GM21619 (cell line): ENCODE measurements at regions not wholly inside any gene's neighbourhood (a gene's known extent, or its start where the extent isn't known, plus 50 kb on each side); places are given as distances from the start of the nearest gene placed in this dataset.

Source experiments
- ATAC-seq: cut with Tn5 transposase; IDR thresholded peaks from one replicate; pipeline ENCODE4 v1.9.1; 2021; ENCODE audit not compliant: unreplicated experiment

DNA sequence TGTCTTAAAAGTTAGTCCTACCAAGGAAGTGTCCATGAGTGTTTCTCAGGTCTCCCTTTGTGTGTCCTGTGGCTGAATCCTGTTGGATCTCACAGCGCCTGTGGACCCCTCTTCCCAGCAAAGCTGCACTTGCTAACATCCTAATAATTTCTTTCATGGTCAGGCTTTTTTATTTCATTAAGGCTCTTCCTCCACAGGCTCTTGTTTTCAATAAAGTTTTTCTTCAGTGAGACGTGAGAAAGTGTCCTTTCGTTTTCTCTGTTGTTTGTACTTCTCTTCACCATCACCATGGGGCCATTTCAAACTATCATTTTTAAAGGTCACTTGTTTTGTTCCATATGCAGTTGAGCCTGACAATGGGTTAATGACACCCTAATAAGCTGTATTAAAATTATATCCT, 231.5 kb downstream of the LMO4 start:
- no peak for ATAC-seq

DNA sequence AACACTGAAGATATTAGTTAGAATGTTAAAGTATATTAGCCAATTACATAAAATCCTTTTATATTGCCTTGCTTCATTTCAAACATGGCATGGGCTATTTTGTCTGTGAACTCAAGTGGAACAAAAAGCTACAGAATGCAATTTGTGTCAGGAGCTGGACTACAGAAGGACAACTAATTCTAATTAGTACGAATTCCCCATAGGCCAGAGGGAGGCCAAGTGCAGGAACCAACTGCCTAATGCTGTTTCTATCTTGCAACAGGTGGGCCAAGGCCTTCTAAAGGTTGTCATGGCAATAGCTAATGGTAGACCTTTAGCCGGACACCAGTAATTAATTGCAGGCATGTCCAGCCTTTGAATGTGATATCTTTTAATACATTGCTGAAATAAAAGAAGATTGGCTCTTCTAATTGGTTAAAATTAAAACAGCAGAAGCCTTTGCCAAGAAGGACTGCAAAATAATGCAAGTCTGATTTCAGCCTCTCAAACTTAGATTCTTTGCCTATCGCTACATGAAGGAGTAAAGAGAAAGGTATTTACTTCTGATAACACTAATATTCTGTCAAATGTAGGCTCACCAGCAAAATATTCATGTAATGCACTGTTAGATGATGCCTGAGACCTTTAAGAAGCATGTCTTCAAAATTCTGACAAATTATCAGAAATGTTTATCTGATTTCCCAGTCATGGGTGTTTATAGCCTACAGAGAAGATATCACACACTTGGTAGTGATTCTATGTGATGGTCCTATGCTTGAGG, 232.1 kb downstream of the LMO4 start:
- ATAC-seq, result no peak

DNA sequence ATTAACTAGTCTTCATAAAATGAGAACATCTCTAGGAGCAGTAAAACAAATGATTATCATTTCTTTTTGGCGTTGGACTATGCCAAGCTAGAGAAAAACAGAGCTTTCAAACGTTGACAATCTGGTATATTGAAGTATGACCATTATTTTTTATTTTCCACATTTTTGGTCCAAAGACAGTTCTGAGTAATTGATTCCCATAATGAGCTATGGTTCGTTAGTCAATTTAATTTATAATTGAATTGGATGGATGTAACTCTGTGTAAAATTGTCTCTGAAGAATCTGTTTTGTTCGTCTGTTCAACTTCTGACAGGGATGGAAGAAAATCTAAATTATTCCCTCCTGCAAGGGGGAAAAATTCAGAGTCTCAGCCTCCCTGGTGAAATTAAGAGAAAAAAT, 234.5 kb downstream of the LMO4 start:
- no peak for ATAC-seq

DNA sequence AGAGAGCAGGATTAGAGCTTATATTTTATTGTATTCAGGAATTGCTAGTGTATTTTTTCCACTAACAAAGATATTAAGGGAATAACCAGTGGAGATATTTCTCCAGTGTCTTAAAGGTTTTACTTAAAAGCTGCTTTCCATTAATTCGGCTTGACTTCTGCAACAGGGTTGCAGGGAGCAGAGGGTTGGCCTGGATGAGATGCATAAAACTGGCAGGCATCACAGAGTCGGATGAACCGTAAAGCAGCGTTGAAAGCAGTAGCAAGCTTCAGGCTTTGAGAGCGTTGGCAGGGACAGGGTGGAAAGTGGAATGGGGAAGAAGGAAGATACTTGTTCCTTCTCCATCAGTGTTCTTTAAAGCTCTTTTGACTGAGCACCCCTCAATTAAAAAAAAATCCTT, 237.2 kb downstream of the LMO4 start:
- no peak for ATAC-seq

DNA sequence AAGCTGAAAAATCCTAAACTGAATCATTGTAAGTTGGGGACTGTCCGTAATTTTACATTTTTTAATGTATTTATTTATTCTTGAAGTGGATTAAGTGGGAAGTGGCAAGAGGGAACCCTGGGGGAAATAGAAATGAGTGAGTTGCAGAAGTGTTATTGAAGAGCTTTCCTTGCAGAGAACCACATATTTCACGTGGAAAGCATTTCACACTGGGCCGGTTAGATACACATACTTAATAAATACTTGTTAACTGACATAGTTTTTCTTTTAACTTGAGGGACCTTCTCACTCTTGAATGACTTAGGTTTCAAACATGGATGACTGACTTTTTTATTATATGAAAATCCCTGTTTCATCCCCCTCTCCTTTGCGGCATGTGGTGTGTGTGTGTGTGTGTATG, 239.3 kb downstream of the LMO4 start:
- no peak for ATAC-seq

DNA sequence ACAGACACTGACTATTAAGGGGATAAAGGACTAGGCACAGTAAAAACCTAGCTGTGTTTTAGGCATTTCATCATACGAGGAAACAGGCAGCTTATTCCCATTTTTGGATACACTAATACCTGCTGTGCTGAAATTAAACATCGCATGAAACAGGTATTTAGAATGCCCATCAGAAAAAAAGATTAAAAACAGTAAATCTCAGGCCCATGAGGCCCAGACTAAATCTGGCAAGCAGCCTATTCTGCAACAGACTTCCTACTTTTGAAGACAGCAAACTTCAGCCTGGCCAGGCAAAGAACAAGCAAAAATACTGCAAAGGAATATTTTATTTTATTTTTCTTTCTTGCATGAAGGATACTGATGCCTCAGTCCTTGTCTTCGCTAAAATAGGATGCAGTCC, 240.2 kb downstream of the LMO4 start:
- no peak for ATAC-seq

DNA sequence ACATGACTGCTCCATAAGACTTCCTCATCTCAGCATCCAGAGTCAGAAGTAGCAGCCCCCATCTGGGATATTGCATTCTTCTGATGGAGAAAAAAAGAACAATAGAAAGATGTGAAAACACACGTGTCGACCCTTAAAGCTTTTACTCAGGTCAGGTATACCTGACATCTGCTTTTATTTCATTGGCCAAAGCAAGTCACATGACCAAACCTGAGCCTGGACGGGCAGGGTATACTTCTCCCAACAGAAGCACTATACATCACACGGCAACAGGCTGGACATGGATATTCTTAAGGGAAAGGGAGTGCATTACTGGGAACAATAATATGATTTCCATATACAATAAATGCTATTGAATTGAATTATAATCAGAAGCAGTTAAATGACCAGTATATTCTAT, 243.3 kb downstream of the LMO4 start:
- ATAC-seq, result no peak

DNA sequence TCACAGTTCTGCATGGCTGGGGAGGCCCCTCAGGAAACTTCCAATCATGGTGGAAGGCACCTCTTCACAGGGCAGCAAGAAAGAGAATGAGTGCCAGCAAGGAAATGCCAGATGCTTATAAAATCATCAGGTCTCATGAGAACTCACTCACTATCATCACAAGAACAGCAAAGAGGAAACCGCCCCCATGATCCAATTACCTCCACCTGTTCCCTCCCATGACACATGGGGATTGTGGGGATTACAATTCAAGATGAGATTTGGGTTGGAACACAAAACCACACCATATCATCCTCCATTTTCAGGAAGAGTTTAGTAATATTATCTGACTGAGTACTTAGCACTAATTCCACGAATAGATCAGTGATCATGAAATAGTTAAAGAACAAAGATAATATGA, 244.2 kb downstream of the LMO4 start:
- ATAC-seq, result no peak

DNA sequence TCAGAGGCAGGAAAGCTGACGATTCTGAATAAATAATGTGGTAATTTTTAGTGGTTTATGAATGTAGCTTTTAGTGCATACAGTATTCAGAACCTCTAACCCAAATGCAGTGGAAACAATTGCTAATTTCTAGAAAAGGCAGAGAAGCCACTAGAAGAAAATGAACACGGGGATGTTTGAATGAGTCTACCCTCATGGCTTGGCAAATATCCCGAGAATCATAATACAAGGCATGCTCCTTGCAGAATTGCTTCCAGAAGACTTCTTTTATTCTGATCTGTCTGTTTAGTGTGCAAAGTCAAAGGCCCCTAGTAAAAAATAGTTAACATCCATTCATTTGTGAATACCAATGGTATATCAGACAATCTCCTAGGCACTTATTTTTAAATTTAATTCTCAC, 246.8 kb downstream of the LMO4 start:
- ATAC-seq, result no peak

DNA sequence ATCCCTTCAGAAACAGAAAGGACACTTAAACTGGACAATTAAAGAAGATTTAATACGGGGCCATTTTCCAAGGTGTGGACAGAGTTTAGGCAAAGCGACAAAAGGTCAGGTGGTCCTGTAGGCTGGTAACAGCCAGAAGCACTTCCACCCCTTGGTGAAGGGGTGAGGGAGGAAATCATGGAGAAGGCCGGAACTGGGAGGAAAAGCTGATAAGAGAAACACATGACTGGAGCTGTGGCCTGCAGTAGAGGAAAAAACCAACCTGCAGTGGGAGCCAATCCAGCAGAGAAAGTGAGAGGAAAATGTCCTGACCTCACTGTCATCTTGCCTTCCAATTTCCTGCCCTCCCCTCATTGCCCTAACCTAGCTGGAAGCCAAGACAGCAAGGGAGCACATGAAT, 249.8 kb downstream of the LMO4 start:
- no peak for ATAC-seq

DNA sequence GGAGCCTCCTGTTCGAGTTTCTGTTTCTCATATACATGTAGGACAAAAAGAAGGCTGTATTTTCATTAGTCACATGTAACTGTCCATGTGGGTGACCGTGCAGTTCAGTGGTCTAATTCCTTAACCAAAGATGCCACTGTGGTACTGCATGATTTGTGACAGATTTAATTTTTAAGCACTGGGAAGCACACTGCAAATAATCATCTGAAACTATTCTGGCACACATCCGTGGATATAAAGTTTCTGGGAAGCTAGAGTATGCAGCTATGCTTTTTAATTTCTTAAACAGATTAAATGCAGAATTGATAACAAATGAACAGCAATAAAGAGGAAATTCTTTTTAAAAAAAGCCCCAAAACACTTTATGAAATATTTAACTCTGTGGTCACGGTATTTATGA, 254.8 kb downstream of the LMO4 start:
- no peak for ATAC-seq

DNA sequence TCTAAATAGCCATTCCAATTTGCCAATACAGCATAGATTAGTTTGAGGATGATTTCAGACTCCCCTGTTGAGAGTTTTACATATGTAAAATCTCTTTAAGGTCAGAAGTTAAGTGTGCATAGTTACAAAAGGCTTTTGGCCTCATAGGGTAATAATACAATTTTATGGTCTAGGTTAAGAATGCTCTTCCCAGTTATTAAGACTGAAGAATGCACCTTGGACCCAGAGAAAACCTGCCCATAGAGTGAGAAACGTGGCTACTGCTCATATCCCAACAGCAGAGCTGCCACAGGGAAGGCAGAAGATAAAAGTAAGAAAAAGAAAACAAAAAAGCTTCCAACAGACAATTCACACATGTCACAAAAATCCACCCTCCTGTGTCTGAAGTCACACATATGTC, 255.9 kb downstream of the LMO4 start:
- no peak for ATAC-seq

DNA sequence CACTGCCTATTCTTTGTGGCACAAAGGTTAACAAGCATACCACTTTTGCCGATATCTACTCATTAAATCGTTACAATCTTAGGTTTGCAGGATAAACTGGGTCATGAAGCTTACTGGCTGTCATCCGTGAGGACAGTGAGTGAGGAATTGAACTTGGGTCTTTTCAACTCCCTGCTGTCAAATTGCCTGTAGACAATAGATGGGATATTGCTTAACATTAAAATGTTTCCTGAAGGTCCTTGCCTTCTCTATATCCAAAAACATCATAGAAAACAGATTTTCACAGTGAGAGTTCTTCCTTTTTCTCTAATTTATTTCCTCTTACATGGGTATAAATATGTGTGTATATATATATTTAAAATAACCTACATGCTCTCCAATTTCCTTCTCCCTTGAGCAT, 257.8 kb downstream of the LMO4 start:
- ATAC-seq, result no peak

DNA sequence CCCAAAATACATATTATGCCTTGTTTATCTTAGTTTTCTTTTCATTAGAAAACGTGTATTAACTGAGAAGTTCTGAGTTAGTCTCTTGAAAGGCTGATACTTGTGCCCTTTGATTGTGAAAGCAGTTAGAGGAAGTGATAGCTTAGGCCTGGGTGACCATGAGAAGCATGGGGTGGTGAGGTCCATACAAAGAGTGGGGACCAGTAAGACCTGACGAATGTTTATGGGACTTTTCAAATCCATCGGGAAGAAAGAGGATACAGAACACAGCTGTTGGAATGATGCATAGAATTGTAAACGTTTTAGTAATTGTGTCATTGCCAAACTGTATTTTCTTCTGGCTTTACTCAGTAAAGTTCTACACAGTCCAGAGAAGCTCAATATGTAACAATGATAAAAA, 259.8 kb downstream of the LMO4 start:
- ATAC-seq, result peak; percentile 78

DNA sequence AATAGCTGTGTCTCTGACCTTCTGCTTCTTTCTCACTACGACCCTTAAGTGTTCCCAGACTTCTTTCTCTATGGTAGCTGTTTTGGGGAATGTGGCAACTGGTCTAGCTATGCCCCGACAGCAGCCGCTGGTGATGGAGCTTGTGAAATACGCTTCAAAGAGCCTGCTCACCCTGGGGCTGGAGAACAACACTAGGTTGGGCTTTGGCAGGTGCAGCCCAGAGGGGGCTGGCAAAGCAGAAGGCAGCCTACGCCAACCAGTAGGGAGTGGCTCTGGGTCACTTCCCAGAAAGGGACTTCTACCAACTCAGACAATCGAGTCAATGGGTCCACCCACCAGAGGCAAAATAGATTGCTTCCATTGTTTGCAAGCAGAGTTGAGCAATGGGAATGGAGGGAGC, 262.8 kb downstream of the LMO4 start:
- no peak for ATAC-seq

DNA sequence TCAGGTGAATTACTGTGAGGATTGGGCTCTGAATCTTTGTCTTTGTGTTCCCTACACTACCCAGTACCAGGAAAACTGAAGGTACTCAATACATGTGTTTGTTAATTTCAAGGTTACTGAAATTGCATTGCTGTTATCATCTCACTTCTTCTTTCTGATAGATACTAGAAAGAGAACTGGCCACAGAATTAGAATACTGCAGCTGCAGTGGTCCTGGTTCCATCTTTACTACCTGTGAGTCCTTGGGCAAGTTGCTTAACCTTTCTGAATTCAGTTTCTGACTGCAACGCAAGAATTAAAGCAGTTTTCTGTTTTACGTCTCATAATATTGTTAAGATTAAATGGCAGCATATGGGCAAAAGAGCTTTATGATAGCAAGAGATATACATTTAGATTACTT, 263.5 kb downstream of the LMO4 start:
- peak; percentile 89 for ATAC-seq

DNA sequence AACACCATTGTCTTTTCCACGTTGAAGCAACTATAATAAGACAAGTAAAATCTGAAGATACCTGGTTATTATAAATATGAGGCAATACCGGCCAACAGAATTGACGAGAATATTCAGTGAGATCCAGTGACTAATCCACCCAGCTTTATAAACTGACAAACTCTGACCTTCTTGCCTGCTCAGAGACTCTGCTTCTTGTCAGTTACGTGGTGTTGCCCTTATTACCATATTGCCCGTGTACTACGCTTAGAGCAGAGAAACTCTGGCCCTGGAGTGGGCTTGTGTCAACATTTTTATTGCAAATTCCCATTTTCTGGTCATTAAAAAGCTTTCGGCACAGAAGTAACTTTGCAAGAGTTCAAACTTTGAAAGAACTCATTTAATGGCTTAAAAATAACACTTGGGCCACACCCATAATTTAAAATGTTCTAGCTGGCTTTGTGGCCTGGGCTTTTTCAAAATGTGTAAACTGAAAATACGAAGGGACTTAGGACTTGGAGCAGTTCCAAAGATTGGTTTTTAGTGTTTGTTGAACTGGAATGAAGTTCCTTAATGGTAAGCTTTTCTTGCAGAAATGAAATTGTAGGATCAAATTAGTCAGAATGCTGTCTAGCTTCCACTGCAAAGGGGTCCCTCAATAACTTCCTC, 266.2 kb downstream of the LMO4 start:
- ATAC-seq, result no peak

DNA sequence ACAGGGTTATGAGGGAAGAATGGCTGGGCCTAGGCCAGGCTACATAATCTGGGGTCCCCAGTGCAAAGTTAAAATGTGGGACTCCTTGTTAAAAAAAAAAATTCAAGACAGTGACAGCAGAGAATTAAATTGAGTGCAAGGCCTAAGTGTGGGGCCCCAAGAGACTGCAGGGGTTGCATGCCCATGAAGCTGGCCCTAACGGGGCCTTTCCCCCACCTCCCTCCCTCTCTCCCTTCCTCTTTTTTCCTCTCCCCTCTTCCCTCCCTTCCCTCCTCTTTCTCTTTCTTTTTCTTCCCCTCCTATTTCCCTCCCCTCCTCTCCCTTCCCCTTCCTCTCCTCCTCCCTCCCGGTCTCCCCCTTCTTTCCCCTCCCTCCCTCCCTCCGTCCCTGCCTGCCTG, 266.7 kb downstream of the LMO4 start:
- no peak for ATAC-seq

DNA sequence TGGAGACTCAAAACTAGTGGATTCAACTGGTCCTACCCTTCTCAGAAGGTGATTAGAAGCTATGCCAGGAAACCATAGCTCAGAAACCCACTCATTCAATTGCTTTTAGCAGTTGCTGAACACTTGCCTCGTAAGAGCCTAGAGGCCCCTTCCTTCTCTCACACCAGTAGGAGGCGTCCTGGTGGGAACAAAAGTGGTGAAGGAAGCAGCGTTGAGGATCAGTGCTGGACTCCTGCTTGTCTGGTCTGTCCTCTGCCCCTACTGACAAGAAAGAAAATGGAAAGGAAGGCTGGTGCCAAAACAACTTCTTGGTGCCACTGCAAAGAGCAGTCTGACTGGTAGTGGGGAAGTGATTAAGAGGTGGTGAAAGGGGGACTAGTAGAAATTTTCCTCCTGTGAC, 269.7 kb downstream of the LMO4 start:
- ATAC-seq, result no peak

DNA sequence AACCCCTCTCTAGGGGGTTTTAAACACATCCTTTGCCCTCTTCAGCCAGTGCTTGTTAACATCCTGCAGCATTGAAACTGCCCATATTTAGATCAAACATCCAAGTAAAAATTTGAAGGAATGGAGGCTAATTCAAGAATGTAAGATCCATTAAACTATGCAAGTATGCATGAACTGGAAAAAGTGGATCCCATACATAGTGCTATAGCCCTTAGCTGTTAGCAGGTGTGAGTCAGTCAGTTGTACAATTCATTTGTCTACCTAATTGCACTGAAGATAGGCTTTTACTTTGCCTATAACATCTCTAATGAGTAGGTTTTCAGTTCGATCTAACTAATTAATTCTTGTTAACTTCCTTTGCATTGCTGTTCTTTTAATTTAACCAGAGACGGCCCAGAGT, 270.9 kb downstream of the LMO4 start:
- ATAC-seq, result no peak

DNA sequence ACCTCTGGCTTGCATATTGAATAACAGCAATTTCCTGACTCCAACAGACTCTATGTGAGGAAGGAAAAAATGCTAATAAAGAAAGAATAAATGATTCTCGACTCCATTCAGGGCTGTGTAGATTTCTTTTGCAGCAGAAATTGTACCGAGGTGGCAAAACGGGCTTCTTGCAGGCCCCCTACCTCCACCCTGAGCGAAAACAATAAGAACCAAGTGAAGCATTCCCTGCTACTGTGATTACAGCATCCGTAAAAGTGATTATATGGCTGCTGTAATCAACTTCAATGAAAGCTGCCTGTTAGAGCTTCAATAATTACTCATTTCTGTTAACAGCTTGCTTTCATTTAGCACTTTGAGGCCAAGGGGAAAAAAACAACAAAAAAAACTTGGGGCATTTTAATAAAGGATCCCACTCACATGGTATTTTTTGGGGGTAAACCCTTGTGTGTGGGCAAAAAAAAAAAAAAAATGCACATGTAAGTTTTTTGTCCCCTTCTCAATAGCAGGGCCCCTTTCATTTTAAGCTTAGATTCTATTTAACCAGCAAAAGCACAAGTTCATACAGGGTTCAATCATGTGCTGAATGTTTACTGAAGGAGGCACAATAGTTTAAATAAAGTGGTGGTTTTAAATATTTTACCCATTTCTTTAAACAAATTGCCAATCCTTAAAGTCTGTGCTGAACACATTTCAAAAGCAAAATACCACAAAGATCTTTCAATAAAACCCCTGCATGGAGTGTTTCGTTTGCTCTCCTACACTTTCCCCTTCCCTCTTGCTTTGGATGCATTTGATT, 271.6 kb downstream of the LMO4 start:
- ATAC-seq, result no peak

DNA sequence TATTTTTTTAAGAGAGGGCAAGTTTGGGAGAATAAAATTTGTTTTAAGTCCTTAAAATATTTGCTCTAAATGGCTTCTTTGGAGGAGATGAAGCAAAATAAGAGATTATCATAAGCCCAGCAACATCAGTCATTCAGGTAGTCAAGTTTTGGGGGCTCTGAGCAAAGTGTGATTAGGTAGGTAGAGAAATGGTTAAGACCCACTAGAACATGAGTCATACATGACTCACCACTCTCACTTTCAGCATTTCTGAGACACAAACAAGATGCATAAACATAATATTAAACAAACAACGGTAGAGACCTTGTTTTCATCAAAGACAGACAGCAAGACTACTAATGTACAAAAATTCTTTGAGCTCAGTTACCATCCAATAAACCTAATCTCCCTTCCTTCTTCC, 272.2 kb downstream of the LMO4 start:
- ATAC-seq, result peak; percentile 61
